DOHH2 (cell line): ENCODE measurements at regions not wholly inside any gene's neighbourhood (a gene's known extent, or its start where the extent isn't known, plus 50 kb on each side); places are given as distances from the start of the nearest gene placed in this dataset.

Source experiments
- H3F3A ChIP-seq: fragments of 200-600 bp; sonication (generic), shearing (Covaris generic); 2 replicates; pipeline ENCODE4 v1.6.0; 2016; ENCODE audit warnings: antibody characterized with exemption, mild to moderate bottlenecking; ENCODE audit not compliant: control insufficient read depth, insufficient read depth
- H3K27ac ChIP-seq: fragments of 200-600 bp; sonication (generic); 2 replicates; pipeline ENCODE4 v1.5.1; 2014; ENCODE audit warnings: low read depth, mild to moderate bottlenecking, low read length, moderate library complexity
- H3K27me3 ChIP-seq: fragments of 200-600 bp; sonication (generic); 2 replicates; pipeline ENCODE4 v1.6.1; 2014; ENCODE audit warnings: mild to moderate bottlenecking, low read length, mixed read lengths; ENCODE audit not compliant: control insufficient read depth
- H3K36me3 ChIP-seq: fragments of 200-600 bp; sonication (generic); 2 replicates; pipeline ENCODE4 v1.6.1; 2014; ENCODE audit warnings: mild to moderate bottlenecking, low read length, moderate library complexity, mixed read lengths; ENCODE audit not compliant: control insufficient read depth
- H3K4me1 ChIP-seq: fragments of 200-600 bp; sonication (generic); 2 replicates; pipeline ENCODE4 v1.6.1; 2014; ENCODE audit warnings: mild to moderate bottlenecking, low read length, mixed read lengths; ENCODE audit not compliant: control insufficient read depth
- H3K4me2 ChIP-seq: fragments of 200-600 bp; sonication (generic); 2 replicates; pipeline ENCODE4 v1.6.0; 2014; ENCODE audit warnings: mild to moderate bottlenecking, low read length, moderate library complexity
- H3K4me3 ChIP-seq: fragments of 200-600 bp; sonication (generic); 2 replicates; pipeline ENCODE4 v1.5.1; 2014; ENCODE audit warnings: mild to moderate bottlenecking, low read length, mixed read lengths
- H3K79me2 ChIP-seq: fragments of 200-600 bp; sonication (generic); 2 replicates; pipeline ENCODE4 v1.6.1; 2014; ENCODE audit warnings: mild to moderate bottlenecking, low read length, mixed read lengths; ENCODE audit not compliant: control insufficient read depth
- H3K9me2 ChIP-seq: fragments of 200-600 bp; sonication (generic); replicated peaks from 2 replicates; pipeline ENCODE4 v1.6.1; 2014; ENCODE audit warnings: mild to moderate bottlenecking, low read length, mixed read lengths; ENCODE audit not compliant: control insufficient read depth
- H3K9me3 ChIP-seq: fragments of 200-600 bp; sonication (generic); 2 replicates; pipeline ENCODE4 v1.6.1; 2014; ENCODE audit warnings: antibody characterized with exemption, low read length, mixed read lengths; ENCODE audit not compliant: control insufficient read depth, insufficient read depth
- H4K20me1 ChIP-seq: fragments of 200-600 bp; sonication (generic); 2 replicates; pipeline ENCODE4 v1.6.0; 2014; ENCODE audit warnings: low read depth, mild to moderate bottlenecking, antibody characterized with exemption, low read length, moderate library complexity; ENCODE audit not compliant: control insufficient read depth, insufficient read depth
- CTCF ChIP-seq: fragments of 200-600 bp; sonication (generic); IDR thresholded peaks from one replicate; pipeline ENCODE4 v1.5.1; 2014; ENCODE audit warnings: antibody characterized with exemption, mild to moderate bottlenecking, low read depth, low read length; ENCODE audit not compliant: poor library complexity, severe bottlenecking
- EZH2phosphoT487 ChIP-seq: fragments of 200-600 bp; sonication (generic); IDR thresholded peaks from 2 replicates; pipeline ENCODE4 v1.6.1; 2017; ENCODE audit warnings: borderline replicate concordance, mild to moderate bottlenecking, antibody characterized with exemption, low read length, moderate library complexity, mixed read lengths

- Histone ChIP-seq H3K27me3 (no peaks in the 10 kb centered on the region), H3K4me2 (no peak overlapping the region), H3K36me3 (no peaks in the 10 kb centered on the region), H3K79me2 (no peaks in the 10 kb centered on the region), H3K9me2 (no peaks in the 10 kb centered on the region), H3K27ac (no peak overlapping the region), H3F3A (no peaks in the 10 kb centered on the region), H3K4me1 (no peaks in the 10 kb centered on the region), H4K20me1 (no peaks in the 10 kb centered on the region), H3K9me3 (no peaks in the 10 kb centered on the region), H3K4me3 (no peak overlapping the region)
- no peak for TF ChIP-seq CTCF
Measured at GRCh38 chr5:4387290-4387689, 752.8 kb upstream of the ADAMTS16 start.

GRCh38 chr5:4395752-4396151 lies 744.4 kb upstream of the ADAMTS16 start:
- Histone ChIP-seq H3K4me1 (no peaks in the 10 kb centered on the region), H3K79me2 (no peaks in the 10 kb centered on the region), H3K36me3 (no peaks in the 10 kb centered on the region), H3K9me3 (no peaks in the 10 kb centered on the region; the same call in 1 of the 2 replicates), H4K20me1 (no peaks in the 10 kb centered on the region), H3K27me3 (no peaks in the 10 kb centered on the region), H3K9me2 (no peaks in the 10 kb centered on the region), H3F3A (no peaks in the 10 kb centered on the region), H3K4me3 (no peak overlapping the region), H3K27ac (no peak overlapping the region), H3K4me2 (no peak overlapping the region)
- TF ChIP-seq EZH2phosphoT487 = no peak
- TF ChIP-seq CTCF = no peak

GRCh38 chr5:4405614-4406219 lies 734.4 kb upstream of the ADAMTS16 start:
- TF ChIP-seq EZH2phosphoT487 = no peak
- TF ChIP-seq CTCF = no peak
- Histone ChIP-seq H3K4me3 (no peak overlapping the region), H4K20me1 (no peaks in the 10 kb centered on the region), H3K9me3 (no peaks in the 10 kb centered on the region), H3K9me2 (no peaks in the 10 kb centered on the region), H3K79me2 (no peaks in the 10 kb centered on the region), H3K36me3 (no peaks in the 10 kb centered on the region), H3K27ac (no peak overlapping the region), H3K4me1 (no peaks in the 10 kb centered on the region), H3F3A (no peaks in the 10 kb centered on the region), H3K27me3 (no peaks in the 10 kb centered on the region), H3K4me2 (no peak overlapping the region)
